Glutamatergic neuron (in vitro differentiated cells): ENCODE measurements at regions not wholly inside any gene's neighbourhood (a gene's known extent, or its start where the extent isn't known, plus 50 kb on each side); places are given as distances from the start of the nearest gene placed in this dataset.

ENCODE experiments used
- DNase-seq: peaks from one replicate; pipeline ENCODE4 v3.0.0; 2022
- H3K27ac Mint-ChIP-seq: one replicate; pipeline ENCODE4 v1.8.0; 2020; ENCODE audit warnings: mild to moderate bottlenecking, mixed read lengths, inconsistent platforms; ENCODE audit not compliant: unreplicated experiment
- H3K27me3 Mint-ChIP-seq: one replicate; pipeline ENCODE4 v1.8.0; 2020; ENCODE audit warnings: mild to moderate bottlenecking, moderate library complexity, mixed read lengths, inconsistent platforms; ENCODE audit not compliant: unreplicated experiment
- H3K36me3 Mint-ChIP-seq: one replicate; pipeline ENCODE4 v1.8.0; 2020; ENCODE audit warnings: mild to moderate bottlenecking, mixed read lengths, inconsistent platforms; ENCODE audit not compliant: unreplicated experiment
- H3K4me1 Mint-ChIP-seq: one replicate; pipeline ENCODE4 v1.8.0; 2020; ENCODE audit warnings: mild to moderate bottlenecking, low read depth, mixed read lengths, inconsistent platforms; ENCODE audit not compliant: unreplicated experiment
- H3K4me3 Mint-ChIP-seq: one replicate; pipeline ENCODE4 v1.8.0; 2020; ENCODE audit warnings: mild to moderate bottlenecking, mixed read lengths, inconsistent platforms; ENCODE audit not compliant: unreplicated experiment
- H3K9me3 Mint-ChIP-seq: one replicate; pipeline ENCODE4 v1.8.0; 2020; ENCODE audit warnings: mild to moderate bottlenecking, moderate library complexity, mixed read lengths, inconsistent platforms; ENCODE audit not compliant: unreplicated experiment
- TF ChIP-seq, protein P1 (sequence below): fragments of 200-600 bp; sonication (generic); IDR thresholded peaks from one replicate; pipeline ENCODE4 v1.5.0; 2021; ENCODE audit not compliant: partially characterized antibody, unreplicated experiment

DNA sequence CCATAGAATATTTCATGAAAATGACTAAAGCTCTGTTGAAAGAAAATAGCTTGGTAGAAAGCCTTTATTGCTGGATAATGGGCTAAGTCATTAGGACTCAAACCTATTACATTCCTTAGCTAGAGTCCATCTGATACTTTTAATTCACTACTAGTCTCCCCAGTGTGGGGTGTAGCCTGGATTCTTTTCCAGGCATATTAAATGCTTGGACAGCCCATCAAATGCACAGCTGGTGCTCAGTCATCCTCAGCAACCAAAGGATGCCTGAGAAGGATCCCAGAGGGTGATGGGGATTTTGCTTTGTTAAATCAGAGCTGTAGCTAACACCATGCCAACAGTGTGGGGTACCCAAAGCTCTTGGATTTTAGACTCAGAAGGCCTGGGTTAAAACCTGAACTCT is 153.5 kb downstream of the DLEU7 start:
- no peaks in the 10 kb centered on the region for H3K27me3 Mint-ChIP-seq
- H3K9me3 Mint-ChIP-seq, result no peaks in the 10 kb centered on the region
- no peak overlapping the region for H3K27ac Mint-ChIP-seq
- H3K36me3 Mint-ChIP-seq, result no peaks in the 10 kb centered on the region
- peaks cover 15% of the 10 kb centered on the region for H3K4me1 Mint-ChIP-seq
- H3K4me3 Mint-ChIP-seq, result no peak overlapping the region
- TF ChIP-seq, protein P1, sequence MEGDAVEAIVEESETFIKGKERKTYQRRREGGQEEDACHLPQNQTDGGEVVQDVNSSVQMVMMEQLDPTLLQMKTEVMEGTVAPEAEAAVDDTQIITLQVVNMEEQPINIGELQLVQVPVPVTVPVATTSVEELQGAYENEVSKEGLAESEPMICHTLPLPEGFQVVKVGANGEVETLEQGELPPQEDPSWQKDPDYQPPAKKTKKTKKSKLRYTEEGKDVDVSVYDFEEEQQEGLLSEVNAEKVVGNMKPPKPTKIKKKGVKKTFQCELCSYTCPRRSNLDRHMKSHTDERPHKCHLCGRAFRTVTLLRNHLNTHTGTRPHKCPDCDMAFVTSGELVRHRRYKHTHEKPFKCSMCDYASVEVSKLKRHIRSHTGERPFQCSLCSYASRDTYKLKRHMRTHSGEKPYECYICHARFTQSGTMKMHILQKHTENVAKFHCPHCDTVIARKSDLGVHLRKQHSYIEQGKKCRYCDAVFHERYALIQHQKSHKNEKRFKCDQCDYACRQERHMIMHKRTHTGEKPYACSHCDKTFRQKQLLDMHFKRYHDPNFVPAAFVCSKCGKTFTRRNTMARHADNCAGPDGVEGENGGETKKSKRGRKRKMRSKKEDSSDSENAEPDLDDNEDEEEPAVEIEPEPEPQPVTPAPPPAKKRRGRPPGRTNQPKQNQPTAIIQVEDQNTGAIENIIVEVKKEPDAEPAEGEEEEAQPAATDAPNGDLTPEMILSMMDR, result no peak
- DNase-seq, result no peak

DNA sequence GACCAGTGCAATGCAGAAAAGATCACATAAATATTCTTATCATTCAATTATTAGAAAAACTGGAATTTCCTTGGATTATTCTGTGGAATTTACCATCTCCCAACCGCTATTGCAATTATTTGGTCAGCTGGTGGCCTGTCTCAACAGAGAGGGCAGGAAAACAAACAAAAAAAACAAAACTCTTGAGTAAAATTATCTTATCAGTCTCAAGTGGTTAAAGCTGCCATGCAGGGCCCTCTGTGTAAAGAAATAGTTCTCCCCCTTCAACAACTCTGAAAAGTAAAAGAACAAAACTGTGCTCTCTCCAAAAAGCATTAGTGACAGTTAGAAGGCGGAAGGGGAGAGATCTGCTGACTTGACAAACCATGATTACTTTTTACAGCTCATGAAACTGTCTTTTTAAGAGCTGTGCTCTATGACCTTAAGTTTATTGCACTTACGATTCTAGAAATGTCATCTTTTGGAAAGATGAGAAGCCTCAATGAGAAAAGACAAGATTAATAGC is 152.3 kb downstream of the DLEU7 start:
- Mint-ChIP-seq H3K4me1 (peaks cover 15% of the 10 kb centered on the region), H3K27me3 (no peaks in the 10 kb centered on the region), H3K4me3 (no peak overlapping the region), H3K9me3 (no peaks in the 10 kb centered on the region), H3K27ac (no peak overlapping the region), H3K36me3 (no peaks in the 10 kb centered on the region)
- TF ChIP-seq, protein P1, result no peak
- no peak for DNase-seq

DNA sequence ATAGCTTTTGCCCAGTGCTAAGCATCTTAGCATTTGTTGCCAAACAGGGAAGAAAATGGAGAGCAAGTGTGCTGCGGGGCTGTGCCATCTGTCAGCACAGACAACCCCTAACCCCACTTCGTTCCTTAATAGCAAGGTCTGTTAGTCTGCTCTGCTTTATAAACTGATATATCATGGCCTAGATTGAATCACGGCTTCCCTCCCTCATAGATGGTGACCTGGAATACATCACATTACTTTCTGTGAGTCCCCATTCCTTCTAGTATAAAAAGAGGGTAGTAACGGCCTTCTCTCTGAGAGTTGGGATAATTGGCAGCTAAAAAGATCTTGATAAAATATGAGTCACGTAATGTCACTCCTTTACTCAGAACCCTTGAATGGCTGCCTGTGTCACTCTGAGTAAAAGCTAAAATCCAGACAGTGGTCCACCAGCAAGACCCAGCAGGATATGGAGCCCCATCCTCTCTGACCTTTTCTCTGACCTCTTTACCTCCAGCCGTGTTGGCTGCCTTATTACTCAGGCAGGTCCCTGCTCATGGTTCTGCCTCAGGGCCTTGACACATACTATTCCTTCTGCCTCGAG is 151.7 kb downstream of the DLEU7 start:
- Mint-ChIP-seq H3K9me3 (no peaks in the 10 kb centered on the region), H3K27me3 (no peaks in the 10 kb centered on the region), H3K4me1 (peaks cover 15% of the 10 kb centered on the region), H3K27ac (no peak overlapping the region), H3K4me3 (no peak overlapping the region), H3K36me3 (no peaks in the 10 kb centered on the region)
- TF ChIP-seq, protein P1, result no peak
- no peak for DNase-seq

DNA sequence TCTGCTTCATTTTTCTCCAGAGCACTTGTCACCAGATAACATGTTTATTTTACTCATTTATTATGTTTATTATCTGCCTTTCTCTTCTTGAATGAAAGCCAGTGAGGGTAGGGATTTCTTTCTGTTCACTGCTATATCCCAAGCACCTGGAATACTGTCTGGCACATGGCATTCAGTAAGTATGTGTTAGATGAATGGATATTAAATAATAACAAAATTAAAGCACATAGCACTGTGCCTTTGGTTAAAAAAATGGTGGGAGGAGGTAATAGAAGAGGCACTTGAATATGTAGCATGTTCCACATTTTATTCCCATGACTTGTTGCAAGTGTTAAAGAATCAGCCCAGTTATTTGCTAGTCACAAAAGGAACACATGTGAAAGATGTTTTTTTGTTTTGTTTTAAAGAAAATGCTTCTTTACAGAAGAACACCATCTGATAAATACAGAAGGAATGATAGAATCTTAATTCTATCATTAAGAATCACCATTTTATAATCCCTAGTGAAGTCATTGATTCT is 151.0 kb downstream of the DLEU7 start:
- H3K4me1 Mint-ChIP-seq, result peaks cover 15% of the 10 kb centered on the region
- no peaks in the 10 kb centered on the region for H3K27me3 Mint-ChIP-seq
- DNase-seq, result no peak
- H3K36me3 Mint-ChIP-seq, result no peaks in the 10 kb centered on the region
- no peak overlapping the region for H3K27ac Mint-ChIP-seq
- TF ChIP-seq, protein P1, result no peak
- no peaks in the 10 kb centered on the region for H3K9me3 Mint-ChIP-seq
- H3K4me3 Mint-ChIP-seq, result no peak overlapping the region

DNA sequence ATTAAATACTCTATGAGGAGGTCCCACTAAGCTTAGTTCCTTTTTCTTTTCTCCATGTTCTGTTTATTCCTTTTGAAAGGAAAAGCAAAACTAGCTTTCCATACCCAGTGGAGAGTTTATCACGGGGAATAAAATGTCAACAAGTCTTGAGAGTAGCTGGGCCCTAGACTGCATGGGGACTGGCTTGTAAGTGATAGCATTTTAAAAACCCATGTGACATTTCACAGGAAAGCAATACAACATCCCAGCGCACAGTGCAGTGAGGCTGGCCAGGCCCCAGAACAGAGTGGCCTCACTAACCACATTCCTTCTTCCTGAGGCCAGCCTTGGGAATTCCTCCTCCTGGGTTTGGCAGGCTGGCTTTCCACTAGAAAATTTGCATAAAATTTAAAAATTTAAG is 149.8 kb downstream of the DLEU7 start:
- Mint-ChIP-seq H3K27ac (no peak overlapping the region), H3K9me3 (no peaks in the 10 kb centered on the region), H3K27me3 (no peaks in the 10 kb centered on the region), H3K4me1 (peaks cover 18% of the 10 kb centered on the region), H3K4me3 (no peak overlapping the region), H3K36me3 (no peaks in the 10 kb centered on the region)
- TF ChIP-seq, protein P1, result no peak
- no peak for DNase-seq
